T47D (cell line): ENCODE measurements at regions not wholly inside any gene's neighbourhood (a gene's known extent, or its start where the extent isn't known, plus 50 kb on each side); places are given as distances from the start of the nearest gene placed in this dataset.

ENCODE experiments used
- DNase-seq, 2 experiments: peaks; one replicate each; pipeline versions ENCODE4 v3.0.0 to v3.0.0-alpha.2; 2011 to 2012; ENCODE audit warnings: low read depth in 1 of 2, low spot score in 1 of 2
- JUND ChIP-seq: IDR thresholded peaks from 2 replicates; pipeline ENCODE4 v1.6.1; 2012; ENCODE audit warnings: low read depth
- in situ Hi-C: cut with HindIII; loops from 2 replicates; pipeline ENCODE4 v1.10.0; 2016; ENCODE audit warnings: low sequenced_read_pairs, low pct_unique_long_range_greater_than_20kb

- in situ Hi-C loops: no loop called here
- DNase-seq: no peak
- no peak for TF ChIP-seq JUND
These were observed 50.9 kb upstream of the RAP1GDS1 start for GRCh38 chr4:98210281-98210680.

GRCh38 chr4:98209111-98209510 lies 52.1 kb upstream of the RAP1GDS1 start:
- no peak for DNase-seq
- in situ Hi-C loops: no loop called here
- TF ChIP-seq JUND: no peak

- DNase-seq: no peak
- in situ Hi-C loops: no loop called here
- TF ChIP-seq JUND: no peak
These were observed 57.0 kb upstream of the RAP1GDS1 start for GRCh38 chr4:98204236-98204553.

- DNase-seq: peak; percentile 1 to 22
- TF ChIP-seq JUND: no peak
- in situ Hi-C loops: no loop called here
These were observed 57.6 kb upstream of the RAP1GDS1 start for GRCh38 chr4:98203332-98204235.

- no peak for TF ChIP-seq JUND
- in situ Hi-C loops: no loop called here
- no peak for DNase-seq
These were observed 58.3 kb upstream of the RAP1GDS1 start for GRCh38 chr4:98202907-98203306.

- in situ Hi-C loops: no loop called here
- DNase-seq: peak in 1 of 2 experiments; percentile 10
- TF ChIP-seq JUND: no peak
These were observed 56.0 kb upstream of the STPG2 start for GRCh38 chr4:98199247-98199646.

GRCh38 chr4:98195005-98195404 lies 51.7 kb upstream of the STPG2 start:
- in situ Hi-C loops: no loop called here
- no peak for DNase-seq
- TF ChIP-seq JUND: no peak

- no peak for TF ChIP-seq JUND
- in situ Hi-C loops: no loop called here
- no peak for DNase-seq
These were observed 50.3 kb upstream of the STPG2 start for GRCh38 chr4:98193459-98194105.
